ENCODE measurements at regions not wholly inside any gene's neighbourhood (a gene's known extent, or its start where the extent isn't known, plus 50 kb on each side); places are given as distances from the start of the nearest gene placed in this dataset.

GRCh38 chr4:138494931-138495330 lies 252.8 kb upstream of the SLC7A11 start:
- no peaks in the 10 kb centered on the region for H3K4me1 ChIP-seq (ENCODE audit: insufficient read depth, insufficient read length)
- no peak overlapping the region for H3K4me3 ChIP-seq (ENCODE audit: insufficient read length, low read depth)
- H3K36me3 ChIP-seq (ENCODE audit: insufficient read depth, insufficient read length, low read length) = no peaks in the 10 kb centered on the region
- no peaks in the 10 kb centered on the region for H3K9me3 ChIP-seq (ENCODE audit: insufficient read depth, low read length)
- TF ChIP-seq SUZ12 (IDR thresholded peaks at IDR 0.05; ENCODE audit: extremely low read depth, insufficient read depth, insufficient read length) = no peak
- peak; percentile 9 for DNase-seq (ENCODE audit: low read depth, low spot score)
- H3K27me3 ChIP-seq (ENCODE audit: insufficient read depth, insufficient read length) = no peaks in the 10 kb centered on the region
- H3K9ac ChIP-seq (ENCODE audit: insufficient read length, low read depth) = no peak overlapping the region

GRCh38 chr4:138494116-138494515 lies 252.0 kb upstream of the SLC7A11 start:
- Histone ChIP-seq H3K36me3 (ENCODE audit: insufficient read depth, insufficient read length, low read length) (no peaks in the 10 kb centered on the region), H3K4me3 (ENCODE audit: insufficient read length, low read depth) (no peak overlapping the region), H3K4me1 (ENCODE audit: insufficient read depth, insufficient read length) (no peaks in the 10 kb centered on the region), H3K27me3 (ENCODE audit: insufficient read depth, insufficient read length) (no peaks in the 10 kb centered on the region), H3K9me3 (ENCODE audit: insufficient read depth, low read length) (no peaks in the 10 kb centered on the region), H3K9ac (ENCODE audit: insufficient read length, low read depth) (no peak overlapping the region)
- TF ChIP-seq ZNF274 (IDR thresholded peaks at IDR 0.05; ENCODE audit: low read depth, low read length) = no peak
- TF ChIP-seq SUZ12 (IDR thresholded peaks at IDR 0.05; ENCODE audit: extremely low read depth, insufficient read depth, insufficient read length) = no peak
- no peak for DNase-seq (ENCODE audit: low read depth, low spot score)

GRCh38 chr4:138492176-138492575 lies 250.0 kb upstream of the SLC7A11 start:
- H3K9me3 ChIP-seq (ENCODE audit: insufficient read depth, low read length) = no peaks in the 10 kb centered on the region
- H3K36me3 ChIP-seq (ENCODE audit: insufficient read depth, insufficient read length, low read length) = no peaks in the 10 kb centered on the region
- H3K4me1 ChIP-seq (ENCODE audit: insufficient read depth, insufficient read length) = no peaks in the 10 kb centered on the region
- H3K9ac ChIP-seq (ENCODE audit: insufficient read length, low read depth) = no peak overlapping the region
- H3K27me3 ChIP-seq (ENCODE audit: insufficient read depth, insufficient read length) = no peaks in the 10 kb centered on the region
- H3K4me3 ChIP-seq (ENCODE audit: insufficient read length, low read depth) = no peak overlapping the region
- no peak for TF ChIP-seq ZNF274 (IDR thresholded peaks at IDR 0.05; ENCODE audit: low read depth, low read length)
- no peak for TF ChIP-seq SUZ12 (IDR thresholded peaks at IDR 0.05; ENCODE audit: extremely low read depth, insufficient read depth, insufficient read length)
- TF ChIP-seq YY1 (IDR thresholded peaks at IDR 0.05; ENCODE audit: insufficient read depth, insufficient read length) = no peak
- no peak for DNase-seq (ENCODE audit: low read depth, low spot score)

GRCh38 chr4:138488533-138488932 lies 246.4 kb upstream of the SLC7A11 start:
- DNase-seq (ENCODE audit: low read depth, low spot score) = no peak
- TF ChIP-seq SUZ12 (IDR thresholded peaks at IDR 0.05; ENCODE audit: extremely low read depth, insufficient read depth, insufficient read length) (no peak), YY1 (IDR thresholded peaks at IDR 0.05; ENCODE audit: insufficient read depth, insufficient read length) (no peak), ZNF274 (IDR thresholded peaks at IDR 0.05; ENCODE audit: low read depth, low read length) (no peak)
- H3K9ac ChIP-seq (ENCODE audit: insufficient read length, low read depth) = no peak overlapping the region
- H3K36me3 ChIP-seq (ENCODE audit: insufficient read depth, insufficient read length, low read length) = no peaks in the 10 kb centered on the region
- no peaks in the 10 kb centered on the region for H3K4me1 ChIP-seq (ENCODE audit: insufficient read depth, insufficient read length)
- no peaks in the 10 kb centered on the region for H3K27me3 ChIP-seq (ENCODE audit: insufficient read depth, insufficient read length)
- no peaks in the 10 kb centered on the region for H3K9me3 ChIP-seq (ENCODE audit: insufficient read depth, low read length)
- no peak overlapping the region for H3K4me3 ChIP-seq (ENCODE audit: insufficient read length, low read depth)

GRCh38 chr4:138487670-138488069 lies 245.5 kb upstream of the SLC7A11 start:
- no peak overlapping the region for H3K4me3 ChIP-seq (ENCODE audit: insufficient read length, low read depth)
- no peaks in the 10 kb centered on the region for H3K9me3 ChIP-seq (ENCODE audit: insufficient read depth, low read length)
- H3K4me1 ChIP-seq (ENCODE audit: insufficient read depth, insufficient read length) = no peaks in the 10 kb centered on the region
- H3K27me3 ChIP-seq (ENCODE audit: insufficient read depth, insufficient read length) = no peaks in the 10 kb centered on the region
- H3K36me3 ChIP-seq (ENCODE audit: insufficient read depth, insufficient read length, low read length) = no peaks in the 10 kb centered on the region
- no peak for TF ChIP-seq ZNF274 (IDR thresholded peaks at IDR 0.05; ENCODE audit: low read depth, low read length)
- no peak for TF ChIP-seq SUZ12 (IDR thresholded peaks at IDR 0.05; ENCODE audit: extremely low read depth, insufficient read depth, insufficient read length)
- TF ChIP-seq YY1 (IDR thresholded peaks at IDR 0.05; ENCODE audit: insufficient read depth, insufficient read length) = no peak
- no peak for DNase-seq (ENCODE audit: low read depth, low spot score)
- no peak overlapping the region for H3K9ac ChIP-seq (ENCODE audit: insufficient read length, low read depth)

- H3K36me3 ChIP-seq (ENCODE audit: insufficient read depth, insufficient read length, low read length) = no peaks in the 10 kb centered on the region
- H3K9me3 ChIP-seq (ENCODE audit: insufficient read depth, low read length) = no peaks in the 10 kb centered on the region
- no peak for DNase-seq (ENCODE audit: low read depth, low spot score)
- H3K4me1 ChIP-seq (ENCODE audit: insufficient read depth, insufficient read length) = no peaks in the 10 kb centered on the region
- H3K9ac ChIP-seq (ENCODE audit: insufficient read length, low read depth) = no peak overlapping the region
- H3K27me3 ChIP-seq (ENCODE audit: insufficient read depth, insufficient read length) = no peaks in the 10 kb centered on the region
- H3K4me3 ChIP-seq (ENCODE audit: insufficient read length, low read depth) = no peak overlapping the region
- TF ChIP-seq YY1 (IDR thresholded peaks at IDR 0.05; ENCODE audit: insufficient read depth, insufficient read length) = no peak
- TF ChIP-seq SUZ12 (IDR thresholded peaks at IDR 0.05; ENCODE audit: extremely low read depth, insufficient read depth, insufficient read length) = no peak
- TF ChIP-seq ZNF274 (IDR thresholded peaks at IDR 0.05; ENCODE audit: low read depth, low read length) = no peak
These were observed 245.1 kb upstream of the SLC7A11 start for GRCh38 chr4:138487230-138487629.

- Histone ChIP-seq H3K9ac (ENCODE audit: insufficient read length, low read depth) (no peak overlapping the region), H3K36me3 (ENCODE audit: insufficient read depth, insufficient read length, low read length) (no peaks in the 10 kb centered on the region), H3K9me3 (ENCODE audit: insufficient read depth, low read length) (no peaks in the 10 kb centered on the region), H3K4me1 (ENCODE audit: insufficient read depth, insufficient read length) (no peaks in the 10 kb centered on the region), H3K27me3 (ENCODE audit: insufficient read depth, insufficient read length) (no peaks in the 10 kb centered on the region), H3K4me3 (ENCODE audit: insufficient read length, low read depth) (no peak overlapping the region)
- DNase-seq (ENCODE audit: low read depth, low spot score) = no peak
- TF ChIP-seq YY1 (IDR thresholded peaks at IDR 0.05; ENCODE audit: insufficient read depth, insufficient read length) (no peak), SUZ12 (IDR thresholded peaks at IDR 0.05; ENCODE audit: extremely low read depth, insufficient read depth, insufficient read length) (no peak), ZNF274 (IDR thresholded peaks at IDR 0.05; ENCODE audit: low read depth, low read length) (no peak)
These were observed 243.3 kb upstream of the SLC7A11 start for GRCh38 chr4:138485498-138485897.

GRCh38 chr4:138475116-138475515 lies 233.0 kb upstream of the SLC7A11 start:
- Histone ChIP-seq H3K9me3 (ENCODE audit: insufficient read depth, low read length) (no peaks in the 10 kb centered on the region), H3K4me1 (ENCODE audit: insufficient read depth, insufficient read length) (no peaks in the 10 kb centered on the region), H3K36me3 (ENCODE audit: insufficient read depth, insufficient read length, low read length) (no peaks in the 10 kb centered on the region), H3K4me3 (ENCODE audit: insufficient read length, low read depth) (no peak overlapping the region), H3K27me3 (ENCODE audit: insufficient read depth, insufficient read length) (no peaks in the 10 kb centered on the region), H3K9ac (ENCODE audit: insufficient read length, low read depth) (no peak overlapping the region)
- DNase-seq (ENCODE audit: low read depth, low spot score) = no peak
- TF ChIP-seq SUZ12 (IDR thresholded peaks at IDR 0.05; ENCODE audit: extremely low read depth, insufficient read depth, insufficient read length) (no peak), YY1 (IDR thresholded peaks at IDR 0.05; ENCODE audit: insufficient read depth, insufficient read length) (no peak), ZNF274 (IDR thresholded peaks at IDR 0.05; ENCODE audit: low read depth, low read length) (no peak)
